HG03460 (cell line): ENCODE measurements at regions not wholly inside any gene's neighbourhood (a gene's known extent, or its start where the extent isn't known, plus 50 kb on each side); places are given as distances from the start of the nearest gene placed in this dataset.

Experiments used
- ATAC-seq: cut with Tn5 transposase; IDR thresholded peaks from one replicate; pipeline ENCODE4 v1.9.1; 2021; ENCODE audit not compliant: unreplicated experiment

DNA sequence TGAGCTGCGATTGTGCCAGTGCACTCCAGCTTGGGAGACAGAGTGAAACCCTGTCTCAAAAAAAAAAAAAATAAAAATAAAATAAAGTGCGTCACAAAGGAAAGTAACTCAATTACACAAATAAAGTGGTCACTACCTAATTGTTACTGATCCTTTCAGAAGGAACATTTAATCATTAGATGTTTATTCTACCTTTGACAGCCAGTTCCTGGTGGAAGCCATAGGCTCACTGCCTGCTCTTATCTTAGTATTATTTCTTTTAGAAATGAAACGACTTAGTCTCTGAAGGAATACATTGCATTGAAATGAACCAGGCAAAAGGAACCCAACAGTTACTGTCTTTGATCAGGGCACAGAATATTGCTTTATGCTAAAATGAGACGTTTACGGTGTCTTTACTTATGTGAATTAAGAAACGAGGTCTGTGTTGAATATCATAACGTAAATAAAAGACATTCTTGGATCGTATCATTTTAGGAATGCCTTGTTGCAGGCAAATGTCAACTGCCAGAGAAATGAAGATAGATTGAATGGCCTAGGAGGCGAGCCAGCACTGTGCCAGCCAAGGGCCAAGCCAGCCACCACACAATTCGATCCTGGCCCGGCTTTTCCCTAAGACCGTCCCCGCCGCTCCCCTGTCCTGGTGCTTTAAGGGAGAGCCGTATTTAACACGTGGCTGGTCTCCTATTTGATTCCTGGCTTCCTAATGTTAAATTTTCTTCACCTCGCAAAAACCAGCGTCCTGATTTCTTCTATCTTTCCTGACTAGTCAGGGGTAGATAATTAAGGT is 136.7 kb upstream of the GMDS start:
- ATAC-seq = no peak

DNA sequence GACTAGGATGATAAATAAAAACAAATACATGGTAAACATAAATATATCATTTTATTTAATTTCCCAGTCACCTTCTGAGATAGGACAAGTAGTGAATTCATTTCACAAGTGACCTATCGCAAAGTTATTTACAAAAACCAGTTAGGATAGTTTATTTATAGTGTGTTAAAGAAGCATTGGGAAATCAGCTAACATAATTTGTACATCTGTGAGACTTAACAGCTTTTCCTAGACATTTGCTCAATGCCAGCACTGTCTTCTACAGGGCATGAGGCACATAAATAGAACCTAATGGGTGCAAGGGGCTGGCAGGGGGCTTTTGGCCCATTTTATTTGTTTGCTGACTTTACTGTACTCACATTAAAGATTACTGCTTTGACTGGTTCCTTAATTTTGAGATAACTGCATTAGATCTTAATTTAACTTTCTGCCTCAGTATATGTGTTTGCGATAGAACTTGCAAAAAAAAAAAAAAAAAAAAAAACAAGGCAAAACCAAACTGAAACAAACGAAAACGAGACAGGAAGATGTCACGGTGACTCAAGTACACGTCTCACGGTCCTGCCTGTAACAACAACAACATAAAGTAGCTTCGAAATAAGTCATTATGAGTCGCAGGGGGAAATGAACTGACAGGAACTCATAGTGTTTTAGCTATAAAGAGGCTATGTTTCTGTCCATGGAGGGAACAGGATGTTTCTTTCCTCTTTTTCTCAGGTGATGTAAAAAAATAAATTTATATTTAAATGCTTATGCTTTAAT is 133.7 kb upstream of the GMDS start:
- no peak for ATAC-seq

DNA sequence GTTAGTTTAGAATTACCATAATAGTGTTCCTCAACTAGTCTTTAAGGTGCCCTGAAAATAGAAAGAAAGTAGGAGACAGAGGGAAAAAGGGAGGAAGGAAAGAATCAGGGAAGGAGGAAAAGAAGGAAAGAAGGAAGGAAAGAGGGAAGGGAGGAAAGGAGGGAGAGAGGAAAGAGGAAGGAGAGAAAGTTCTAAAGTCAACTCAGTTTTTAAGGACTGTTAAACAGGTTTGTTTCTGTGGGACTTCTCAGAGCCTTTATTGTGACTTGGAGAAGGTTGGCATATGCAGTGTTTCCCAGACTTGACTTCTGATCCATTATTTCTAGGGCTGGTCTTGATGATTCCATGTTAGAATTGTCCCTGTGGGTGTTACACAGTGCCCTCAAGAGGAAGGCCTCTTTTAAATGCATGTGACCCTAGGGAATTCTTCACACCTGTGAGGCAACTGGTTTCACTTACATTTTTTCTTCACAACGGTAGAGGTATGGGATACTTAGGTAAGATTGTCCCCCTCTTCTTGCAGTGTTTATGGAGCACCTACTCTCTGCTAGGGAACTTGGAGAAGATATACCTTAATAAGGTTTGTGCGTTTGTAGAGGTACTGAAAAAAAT is 132.7 kb upstream of the GMDS start:
- no peak for ATAC-seq

DNA sequence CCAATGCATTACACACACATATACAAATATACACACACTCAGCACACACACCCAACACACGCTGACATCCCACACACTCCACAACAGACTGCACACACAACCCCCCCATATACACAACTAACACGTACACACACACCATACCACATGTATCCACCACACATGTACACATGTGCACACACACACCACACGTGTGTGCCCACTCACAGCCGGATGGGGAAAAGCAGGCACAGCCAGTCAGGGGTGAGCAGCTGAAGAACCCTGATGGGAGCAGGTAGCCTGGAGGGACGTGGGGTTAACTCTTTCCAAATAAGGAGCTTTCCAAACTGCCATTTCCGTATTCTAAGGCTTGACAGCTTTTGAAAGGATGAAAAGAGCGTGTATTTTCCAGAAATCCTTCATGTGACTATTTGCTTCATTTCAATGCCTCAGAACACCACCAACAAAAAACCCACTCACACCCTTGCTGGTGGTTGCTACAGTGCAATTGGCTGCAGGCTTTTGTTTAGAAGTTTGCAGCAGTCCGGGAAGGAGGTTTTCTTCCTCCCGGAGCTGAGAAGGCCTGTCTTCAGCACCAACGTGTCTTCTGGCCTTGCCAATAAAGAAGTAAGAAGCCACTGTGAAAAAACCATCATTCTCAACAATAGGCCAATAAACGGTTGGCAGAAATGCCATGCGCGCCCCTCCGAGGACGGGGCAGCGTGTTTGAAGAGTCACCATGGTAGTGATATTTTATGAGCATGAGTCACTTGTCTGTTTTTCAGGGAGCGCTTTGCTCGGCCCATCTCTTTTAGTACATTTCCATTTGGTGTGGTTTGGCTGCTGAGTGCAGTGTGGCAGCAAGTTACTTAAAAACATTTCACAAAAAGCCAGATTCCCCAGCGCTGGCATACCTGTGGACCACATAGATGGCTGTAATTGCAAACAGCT is 131.3 kb upstream of the GMDS start:
- no peak for ATAC-seq

DNA sequence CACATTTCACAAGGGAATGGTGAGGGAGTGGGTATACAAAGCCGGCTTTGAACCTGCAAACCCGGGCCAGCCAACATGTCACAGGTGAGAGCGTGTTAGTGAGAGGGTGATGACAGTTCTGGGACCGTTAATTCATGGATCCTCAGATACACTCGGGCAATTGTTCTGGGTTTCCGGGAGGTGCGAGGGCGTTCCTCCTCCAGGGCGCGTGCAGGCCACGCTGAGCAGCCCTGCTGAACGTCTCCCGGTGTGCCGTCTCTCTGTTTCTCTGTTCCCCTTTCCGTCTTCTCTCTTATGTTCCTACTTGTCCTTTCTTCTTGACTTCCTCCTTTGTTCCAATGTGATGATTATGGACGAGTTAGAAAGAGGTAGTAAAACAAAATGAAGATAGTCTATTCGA is 130.0 kb upstream of the GMDS start:
- no peak for ATAC-seq

DNA sequence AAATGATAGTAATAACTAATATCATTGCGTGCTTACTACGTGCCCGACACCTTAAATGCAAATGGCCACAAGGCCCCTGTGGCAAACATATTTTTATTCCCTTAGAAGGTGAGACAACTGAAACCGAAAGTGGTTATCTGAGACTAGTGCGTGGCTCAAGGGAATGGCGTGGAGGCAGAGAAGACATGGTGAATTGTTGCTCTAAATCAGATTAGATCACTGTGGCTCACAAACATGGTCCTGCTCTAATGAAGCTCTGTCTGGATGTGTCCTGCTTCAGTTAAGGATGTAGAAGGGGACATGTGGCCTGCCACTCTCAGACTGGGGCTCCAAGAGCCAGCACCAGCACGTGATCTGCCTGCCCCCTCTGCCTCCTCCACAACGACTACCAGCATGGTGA is 124.2 kb upstream of the GMDS start:
- no peak for ATAC-seq

DNA sequence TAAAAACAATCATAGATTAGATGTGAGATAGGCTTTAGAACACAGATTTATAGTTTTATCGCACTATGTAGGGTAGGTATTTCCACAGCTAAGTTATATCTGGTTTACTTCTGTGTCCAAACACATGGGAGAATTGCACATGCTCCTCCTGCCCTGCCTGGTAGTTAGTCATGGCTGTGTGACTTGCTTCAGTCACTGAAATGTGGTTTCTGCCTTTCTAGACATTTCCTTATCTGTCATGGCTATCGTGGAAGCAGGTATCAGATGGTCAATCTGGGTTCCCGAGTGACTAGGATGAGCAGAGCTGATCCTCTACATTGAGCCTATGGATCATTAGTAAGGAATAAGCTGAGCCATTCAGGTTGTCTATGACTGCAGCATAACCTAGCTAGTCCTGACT is 117.8 kb upstream of the GMDS start:
- no peak for ATAC-seq

DNA sequence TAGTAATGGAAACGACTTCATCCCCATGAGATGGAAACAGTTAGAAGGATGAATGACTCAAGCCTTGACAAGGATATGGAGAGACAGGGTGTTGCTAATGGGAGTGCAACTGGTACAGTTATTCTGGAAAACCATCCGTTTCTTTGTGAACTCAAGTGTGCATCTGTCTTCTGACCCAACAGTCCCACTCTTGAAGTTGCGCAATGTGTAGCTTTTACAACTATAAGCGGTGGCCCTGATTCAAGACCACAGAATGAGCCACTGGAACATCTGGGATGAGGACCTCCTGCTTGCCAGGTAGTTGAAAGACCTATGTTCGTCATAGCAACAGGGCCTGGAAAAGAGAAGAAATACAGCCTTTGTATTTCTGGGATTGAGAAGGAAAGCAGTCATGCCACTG is 115.8 kb upstream of the GMDS start:
- no peak for ATAC-seq

DNA sequence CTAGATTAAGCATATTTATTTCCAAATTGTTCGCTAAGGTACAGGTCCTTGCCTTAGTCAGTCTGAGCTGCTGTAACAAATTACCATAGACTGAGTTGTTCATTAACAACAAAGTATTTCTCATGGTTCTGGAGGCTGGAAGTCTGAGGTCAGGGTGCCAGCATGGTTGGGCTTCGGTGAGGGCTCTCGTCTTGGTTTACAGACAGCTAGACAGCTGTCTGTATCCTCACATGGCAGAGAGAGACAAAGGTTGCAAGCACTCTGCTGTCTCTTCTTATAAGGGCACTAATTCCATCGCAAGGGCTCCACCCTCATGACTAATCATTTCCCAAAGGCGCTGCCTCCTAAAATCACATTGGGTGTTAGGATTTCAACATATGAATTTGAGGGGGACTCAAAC is 115.3 kb upstream of the GMDS start:
- no peak for ATAC-seq

DNA sequence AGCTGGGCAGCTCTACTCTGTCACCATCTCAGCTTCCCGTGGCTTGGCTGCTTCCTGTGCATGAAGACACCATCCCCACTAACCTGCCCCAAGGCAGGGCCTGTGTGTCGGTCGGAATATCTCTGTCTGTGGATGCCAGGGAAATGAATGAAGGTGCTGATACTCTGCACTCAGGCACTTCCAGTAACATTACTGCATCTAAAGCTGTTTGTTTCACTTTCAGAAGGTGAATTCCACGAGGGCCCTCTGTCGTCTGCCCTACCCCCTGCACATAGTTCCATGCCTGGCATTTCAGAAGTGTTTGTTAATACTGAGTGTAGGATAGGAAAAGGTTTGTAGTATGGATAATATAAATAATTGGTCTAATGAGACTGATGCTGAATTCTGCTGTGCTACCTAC is 114.7 kb upstream of the GMDS start:
- no peak for ATAC-seq

DNA sequence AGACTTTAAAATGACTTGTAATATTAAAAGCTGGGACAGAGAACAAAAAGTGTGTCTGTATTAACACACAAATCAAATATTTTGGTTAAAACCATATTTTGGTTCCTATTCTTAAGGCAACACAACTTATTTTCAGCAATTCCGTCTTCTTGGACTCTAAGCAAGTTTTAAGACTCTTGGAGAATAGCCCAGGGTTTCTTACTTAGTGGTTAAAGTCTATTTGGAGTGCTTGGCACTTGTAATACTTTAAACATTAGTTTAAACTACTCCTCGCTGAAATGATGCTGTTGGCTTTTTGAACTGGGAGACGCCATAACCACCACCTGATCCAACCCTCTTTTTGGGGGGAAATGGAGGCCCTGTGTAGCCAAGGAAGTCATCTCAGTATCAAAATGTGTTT is 109.7 kb upstream of the GMDS start:
- no peak for ATAC-seq

DNA sequence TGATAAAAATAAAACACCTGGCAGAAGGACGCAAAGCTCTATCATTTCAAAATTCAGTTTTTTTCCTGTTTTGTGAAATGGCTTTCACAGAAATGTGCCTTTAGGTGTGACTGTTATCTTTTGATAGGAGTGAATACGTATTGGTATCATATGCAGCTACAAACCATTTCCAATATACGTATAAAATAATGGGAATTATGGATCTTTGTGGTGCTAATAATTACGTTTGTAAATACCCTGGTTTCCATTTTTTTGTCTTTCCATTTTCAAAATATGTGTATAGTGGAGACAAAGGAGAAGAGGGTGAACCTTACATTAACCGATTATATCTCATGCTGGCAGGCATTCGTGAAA is 108.7 kb upstream of the GMDS start:
- ATAC-seq = no peak

DNA sequence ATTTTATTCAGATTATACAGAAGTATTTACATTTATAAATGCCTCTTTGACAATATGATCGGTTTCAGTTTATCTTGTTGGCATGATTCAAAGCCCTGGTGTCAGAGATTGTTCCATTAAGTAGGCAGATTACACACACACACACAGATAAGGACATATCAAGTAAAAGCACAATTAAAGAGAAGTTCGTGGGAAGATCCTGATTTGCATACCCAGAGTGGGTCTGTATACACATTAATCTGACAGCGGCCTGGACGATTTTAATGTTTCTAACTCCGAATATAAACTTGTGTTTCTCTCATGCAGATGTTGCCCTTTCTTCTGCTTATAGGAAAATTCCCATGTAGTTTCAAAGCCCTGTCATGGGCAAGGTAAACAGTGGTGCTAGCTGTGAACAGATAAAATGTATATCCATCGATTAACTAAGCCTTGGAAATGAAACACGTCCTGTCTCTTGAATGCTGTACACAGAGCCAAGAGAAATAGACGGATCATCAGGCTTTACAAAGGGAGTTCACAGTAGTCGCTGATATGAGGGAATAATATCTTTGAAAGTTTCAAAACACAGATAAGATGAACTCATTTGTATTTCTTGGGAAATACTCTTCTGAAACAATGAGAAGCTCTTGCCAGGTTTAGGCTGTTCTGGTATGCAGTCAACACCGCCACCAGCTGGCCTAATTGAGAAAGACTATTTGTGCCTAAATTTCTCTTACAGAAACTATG is 108.2 kb upstream of the GMDS start:
- ATAC-seq = no peak

DNA sequence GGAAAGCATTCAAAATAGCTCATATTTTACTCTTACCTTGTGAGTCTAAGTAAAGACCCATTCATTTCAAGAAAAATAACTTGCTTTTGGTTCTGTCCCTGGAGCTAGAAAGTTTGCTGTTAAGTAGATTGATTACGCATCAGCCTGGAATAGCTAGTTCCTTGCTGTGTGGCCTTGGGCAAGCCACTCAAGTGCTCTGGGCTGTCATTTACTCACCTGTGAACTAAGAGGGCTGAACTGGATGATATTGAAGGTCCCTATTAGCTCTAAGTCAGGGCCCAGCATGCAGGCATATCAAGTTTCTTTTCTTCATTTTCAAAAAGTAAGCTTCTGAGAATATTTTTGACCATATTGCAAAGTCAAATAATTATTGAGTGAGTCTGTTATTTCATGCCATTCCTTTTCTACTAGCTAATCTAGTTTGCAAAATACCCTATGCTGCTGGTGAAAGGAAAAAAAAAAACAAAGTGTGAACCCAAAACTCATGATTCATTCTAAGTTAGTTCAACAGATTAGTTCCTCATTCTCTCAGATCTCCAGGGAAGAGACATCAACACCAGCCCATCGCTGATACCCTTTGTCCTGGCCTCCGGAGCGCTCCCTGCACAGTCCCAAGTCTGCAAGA is 106.5 kb upstream of the GMDS start:
- no peak for ATAC-seq

DNA sequence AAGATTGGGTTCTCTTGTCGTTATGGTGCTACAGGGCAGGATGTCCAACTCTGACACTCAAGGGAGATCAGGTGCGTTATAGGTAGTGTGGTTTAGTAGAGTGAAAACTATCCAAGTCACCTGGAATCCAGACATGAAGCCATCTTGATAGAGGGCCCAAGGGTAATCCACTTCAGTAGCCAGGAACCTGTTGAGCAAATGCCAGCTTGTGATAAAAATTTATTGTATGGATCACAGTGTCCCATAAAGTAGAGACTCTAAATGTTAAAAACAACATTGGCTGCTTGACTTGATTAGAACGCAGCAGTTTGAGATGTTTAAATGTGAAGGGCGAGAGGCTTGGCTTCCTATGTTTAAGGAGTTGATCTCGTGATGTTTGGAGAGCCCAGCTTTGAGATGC is 105.7 kb upstream of the GMDS start:
- ATAC-seq = no peak

DNA sequence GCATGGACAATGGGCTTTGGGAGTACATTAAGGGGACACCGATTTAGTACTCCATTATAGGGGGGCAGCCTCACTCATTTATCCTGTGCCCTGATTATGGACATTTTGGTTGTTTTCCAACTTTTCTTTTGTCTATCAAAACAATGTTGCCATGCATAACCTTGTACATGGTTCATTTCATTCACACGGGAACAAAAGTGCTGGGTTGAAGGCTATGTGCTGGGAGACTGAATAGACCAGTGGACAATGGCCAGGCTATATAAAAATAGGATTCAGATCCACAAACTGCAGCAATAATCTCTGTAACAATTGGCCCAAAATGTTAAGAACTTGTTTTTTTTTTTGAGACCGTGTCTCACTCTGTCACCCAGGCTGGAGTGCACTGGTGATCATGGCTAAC is 100.7 kb upstream of the GMDS start:
- ATAC-seq = no peak

DNA sequence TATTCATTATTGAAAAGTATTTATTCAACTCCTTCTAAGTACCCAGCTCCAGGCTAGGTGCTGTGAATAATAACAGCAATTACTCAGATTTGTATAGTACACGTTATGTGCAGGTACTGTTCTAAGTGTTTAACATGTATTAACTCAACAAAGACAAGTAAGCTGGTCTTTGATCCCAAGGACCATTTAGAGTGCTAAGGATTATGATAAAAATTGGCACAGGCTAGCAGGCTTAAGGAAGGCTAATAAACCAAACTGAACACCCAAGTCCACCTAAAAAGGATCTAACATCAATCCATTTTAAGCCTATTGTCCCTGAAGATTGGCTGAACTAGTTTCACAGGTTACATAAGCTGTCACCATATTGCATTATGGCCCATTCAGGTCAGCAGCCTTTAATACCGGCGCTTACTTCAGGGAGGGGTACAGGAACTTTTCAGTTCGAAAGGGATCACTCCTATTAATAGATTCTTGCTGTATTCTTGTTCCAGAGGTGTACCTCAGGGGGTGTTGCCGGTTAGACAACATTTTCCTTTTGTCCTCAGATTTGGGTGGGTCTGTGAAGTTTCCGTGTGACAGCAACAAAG is 99.0 kb upstream of the GMDS start:
- no peak for ATAC-seq

DNA sequence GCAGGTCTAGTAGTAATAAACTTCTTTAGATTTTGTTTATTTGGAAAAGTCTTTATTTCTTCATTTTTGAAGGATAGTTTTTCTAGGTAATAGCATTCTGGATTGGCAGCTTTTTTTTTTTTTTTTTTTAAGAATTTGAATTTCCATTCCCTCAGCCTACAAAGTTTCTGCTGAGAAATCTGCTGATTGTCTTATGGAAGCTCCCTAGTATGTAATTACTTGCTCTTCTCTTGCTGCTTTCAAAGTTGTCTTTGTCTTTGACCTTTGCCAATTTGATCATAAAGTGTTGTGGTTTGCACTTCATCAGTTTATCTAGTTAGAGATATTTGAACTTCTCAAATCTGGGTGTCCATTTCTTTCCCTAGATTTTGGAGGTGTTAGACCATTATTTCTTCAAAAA is 82.2 kb upstream of the GMDS start:
- ATAC-seq = no peak

DNA sequence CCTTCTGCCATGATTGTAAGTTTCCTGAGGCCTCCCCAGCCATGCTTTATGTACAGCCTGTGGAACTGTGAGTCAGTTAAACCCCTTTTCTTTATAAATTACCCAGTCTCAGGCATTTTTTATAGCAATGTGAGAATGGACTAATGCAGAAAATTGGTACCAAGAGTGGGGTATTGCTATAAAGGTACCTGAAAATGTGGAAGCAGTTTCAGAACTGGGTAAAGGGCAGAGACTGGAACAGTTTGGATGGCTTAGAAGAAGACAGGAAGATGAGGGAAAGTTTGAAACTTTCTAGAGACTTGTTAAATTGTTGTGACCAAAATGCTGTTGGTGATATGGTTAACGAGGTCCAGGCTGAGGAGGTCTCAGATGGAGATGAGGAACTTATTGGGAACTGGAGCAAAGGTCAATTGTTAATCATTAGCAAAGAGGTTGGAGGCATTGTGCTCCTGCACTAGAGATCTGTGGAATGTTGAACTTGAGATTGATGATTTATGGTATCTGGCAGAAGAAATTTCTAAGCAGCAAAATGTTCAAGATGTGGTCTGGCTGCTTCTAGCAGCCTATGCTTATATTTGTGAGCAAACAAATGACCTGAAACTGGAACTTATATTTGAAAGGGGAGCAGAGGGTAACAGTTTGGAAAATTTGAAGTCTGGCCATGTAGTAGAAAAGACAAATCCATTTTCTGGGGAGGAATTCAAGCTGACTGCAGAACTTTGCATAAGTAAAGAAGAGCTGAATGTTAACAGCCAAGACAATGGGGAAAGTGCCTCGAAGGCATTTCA is 79.0 kb upstream of the GMDS start:
- ATAC-seq = no peak
